ENCODE measurements at regions not wholly inside any gene's neighbourhood (a gene's known extent, or its start where the extent isn't known, plus 50 kb on each side); places are given as distances from the start of the nearest gene placed in this dataset.

DNA sequence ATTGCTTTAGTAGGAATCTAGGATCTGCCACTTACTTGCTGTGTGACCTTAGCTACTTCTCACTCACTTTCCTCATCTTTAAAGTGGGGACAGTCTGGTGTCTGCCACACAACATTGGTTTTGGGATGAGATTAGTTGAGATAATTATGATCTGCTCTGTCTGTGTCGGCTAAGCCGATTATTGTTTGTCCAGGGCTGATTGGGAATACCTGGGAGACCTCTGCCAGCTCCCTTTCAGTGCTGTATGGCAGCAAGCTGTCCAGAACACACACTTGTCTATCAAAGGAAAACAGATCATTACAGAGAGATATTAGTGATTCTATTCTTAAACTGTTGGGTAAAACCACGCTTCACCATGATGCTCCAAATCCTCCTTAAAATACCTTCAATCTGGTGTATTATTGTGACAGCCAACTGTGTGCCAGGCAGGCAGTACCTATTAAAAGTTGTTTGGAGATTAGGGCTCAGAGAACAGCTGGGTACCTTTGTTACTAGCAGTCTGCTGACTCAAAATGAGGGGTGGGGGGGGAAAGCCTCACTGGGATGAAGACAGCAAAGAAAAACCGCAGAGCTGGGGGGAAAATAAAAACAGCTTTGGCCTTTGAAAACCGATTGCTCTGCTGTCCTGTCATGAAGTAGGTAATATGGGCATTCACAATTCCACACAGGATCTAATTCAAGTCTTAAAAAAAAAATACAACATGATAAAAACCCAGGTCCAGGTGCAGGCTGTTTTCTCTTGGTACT lies 458.4 kb upstream of the C9orf72 start:
- no peak for DNase-seq

DNA sequence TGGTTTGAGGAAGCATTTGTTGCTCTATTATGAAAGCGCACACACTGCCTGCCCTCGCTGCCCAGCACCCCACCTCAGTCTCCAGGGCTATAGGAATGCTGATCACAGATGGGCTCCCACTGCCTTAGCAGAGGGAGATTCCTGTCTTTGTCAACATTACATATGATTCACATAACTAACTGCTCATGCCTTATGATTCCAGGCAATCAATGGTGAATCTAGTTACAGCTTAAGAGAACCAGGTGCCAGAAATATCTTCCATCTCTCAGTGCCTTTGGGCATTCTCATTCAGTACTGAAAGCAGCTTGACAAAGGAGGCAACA lies 458.9 kb upstream of the C9orf72 start:
- DNase-seq, result no peak

DNA sequence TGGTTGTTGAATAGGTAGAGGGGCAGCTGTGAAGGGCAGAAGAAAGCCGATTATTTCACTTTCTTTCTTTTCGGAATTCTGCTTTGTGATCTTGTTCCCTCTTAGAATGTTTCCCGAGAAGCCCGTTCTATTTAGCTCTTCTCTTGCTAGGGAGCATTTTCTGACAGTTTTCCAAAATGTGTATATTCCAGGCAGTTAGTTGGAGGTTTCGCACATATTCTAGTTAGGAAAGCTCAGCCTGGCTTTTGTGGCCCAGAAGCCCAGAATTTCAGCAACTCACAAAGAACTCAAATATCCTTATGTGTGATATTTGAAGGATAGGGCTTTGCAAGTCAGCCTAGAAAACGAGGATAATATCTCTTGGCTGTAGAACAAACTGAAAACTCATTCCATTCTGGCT lies 461.0 kb upstream of the C9orf72 start:
- DNase-seq, result no peak

DNA sequence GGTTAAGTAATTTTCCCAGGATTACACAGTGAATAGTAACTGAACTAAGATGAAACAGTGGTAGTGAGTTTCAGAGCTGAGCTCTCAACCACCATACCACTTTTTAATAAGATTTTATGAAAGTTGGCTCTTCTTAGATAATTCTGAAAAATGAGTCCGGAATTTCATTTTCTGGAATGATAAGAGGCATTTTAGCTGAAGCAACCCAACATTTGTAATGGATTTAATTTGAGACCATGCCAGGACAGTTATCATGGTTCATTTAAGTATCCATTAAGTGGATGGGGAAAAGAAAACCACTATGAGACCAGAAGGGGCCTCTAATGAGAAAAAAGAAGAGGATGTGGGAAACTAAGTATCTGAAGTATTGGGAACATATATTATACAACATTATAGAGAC lies 464.7 kb upstream of the C9orf72 start:
- DNase-seq, result no peak

DNA sequence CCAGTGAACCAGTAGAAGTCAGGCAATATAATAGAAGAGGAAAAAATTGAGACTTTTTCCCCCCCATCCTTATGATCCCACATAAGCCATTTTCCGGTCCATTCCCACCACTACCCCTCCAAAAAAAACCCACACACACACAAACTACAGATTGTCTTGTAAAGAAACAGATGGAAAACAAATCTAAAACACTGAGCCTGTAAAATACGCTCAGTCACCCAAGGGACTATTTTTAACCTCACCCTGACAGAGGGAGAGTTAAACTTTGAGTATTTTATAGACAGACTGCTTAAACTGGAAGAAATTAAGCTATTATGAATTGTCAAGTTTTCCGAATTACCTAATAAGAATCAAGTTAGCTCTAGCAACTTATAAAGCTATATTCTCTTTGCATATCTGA lies 471.8 kb upstream of the C9orf72 start:
- no peak for DNase-seq

DNA sequence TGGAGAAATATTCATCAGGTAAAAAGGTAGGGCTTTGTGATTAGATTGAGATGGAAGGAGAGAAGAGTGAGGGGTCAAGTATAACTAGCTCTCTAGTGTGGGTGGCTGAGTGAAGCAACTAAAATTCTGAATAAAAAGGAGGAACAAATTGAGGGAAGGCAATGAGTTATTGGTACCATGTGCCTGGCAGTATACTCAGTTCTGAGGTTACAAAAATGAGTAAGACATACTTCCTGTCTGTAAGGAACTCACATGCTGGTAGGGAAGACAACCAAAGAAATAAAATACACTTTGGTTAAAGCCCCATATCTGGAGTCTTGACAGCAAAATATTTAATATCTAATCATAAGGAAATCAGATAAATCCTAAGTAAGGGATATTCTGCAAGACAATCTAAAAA lies 476.8 kb upstream of the C9orf72 start:
- DNase-seq, result peak; percentile 17 to 38

DNA sequence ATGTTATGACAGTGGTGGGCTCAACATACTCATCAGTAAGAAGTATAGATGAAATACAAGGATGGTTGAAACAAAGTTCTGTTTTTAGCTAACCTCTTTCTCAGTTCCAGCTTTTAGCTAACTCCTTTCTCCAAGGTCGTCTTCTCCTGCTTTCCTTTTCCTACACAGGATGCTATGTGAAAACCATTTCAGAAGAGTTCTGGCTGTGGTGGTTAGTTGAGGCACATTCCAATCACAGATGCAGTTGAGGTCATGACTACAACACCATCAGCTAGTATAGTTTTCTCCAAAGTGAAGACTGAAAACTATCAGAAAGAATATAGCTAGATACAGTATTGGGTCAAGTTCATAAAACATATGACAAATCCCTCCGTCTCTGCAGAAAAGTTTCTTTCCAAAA lies 477.7 kb upstream of the C9orf72 start:
- DNase-seq, result no peak

DNA sequence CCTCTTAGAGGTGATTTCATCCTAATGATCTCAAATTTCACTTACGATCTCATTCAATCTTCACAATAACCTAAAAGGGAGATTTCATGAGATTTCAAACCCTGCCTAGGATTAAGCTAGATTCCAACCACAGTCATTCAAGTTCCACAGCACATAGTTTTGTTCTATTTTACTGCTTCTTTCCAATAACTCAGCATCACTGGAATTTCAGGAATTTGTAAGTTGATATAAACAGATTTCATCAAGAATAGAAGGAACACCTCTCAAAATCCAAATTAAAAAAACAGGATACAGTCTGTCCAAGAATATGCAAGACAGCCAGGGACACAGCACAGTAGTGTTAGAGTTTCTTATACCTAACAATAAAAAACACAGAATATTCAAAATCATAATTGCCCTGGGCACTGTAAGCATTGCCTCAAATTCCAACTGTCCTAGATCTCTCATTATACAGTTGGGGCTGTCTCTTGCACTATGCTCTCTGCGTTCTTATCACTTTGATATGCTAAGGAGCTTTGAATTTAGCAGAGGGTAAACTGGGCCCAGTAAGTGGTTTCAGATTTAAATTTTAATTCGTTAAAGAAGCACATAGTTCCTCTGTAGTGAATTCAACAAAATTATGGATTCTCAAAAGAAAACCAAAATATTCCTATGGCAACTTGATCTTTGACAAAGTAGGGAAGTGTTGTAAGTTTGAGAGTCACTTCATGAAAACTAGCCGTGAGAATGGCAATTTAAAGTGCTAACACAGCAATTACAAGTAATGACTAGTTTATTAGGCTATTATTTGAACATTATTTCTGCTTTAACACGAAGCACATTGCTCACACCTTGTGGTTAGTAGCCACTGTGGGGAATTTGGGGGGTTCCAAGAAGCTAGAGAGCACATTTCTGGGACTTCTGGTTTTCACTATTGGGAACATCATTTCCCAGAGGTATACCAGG lies 478.6 kb upstream of the C9orf72 start:
- no peak for DNase-seq

DNA sequence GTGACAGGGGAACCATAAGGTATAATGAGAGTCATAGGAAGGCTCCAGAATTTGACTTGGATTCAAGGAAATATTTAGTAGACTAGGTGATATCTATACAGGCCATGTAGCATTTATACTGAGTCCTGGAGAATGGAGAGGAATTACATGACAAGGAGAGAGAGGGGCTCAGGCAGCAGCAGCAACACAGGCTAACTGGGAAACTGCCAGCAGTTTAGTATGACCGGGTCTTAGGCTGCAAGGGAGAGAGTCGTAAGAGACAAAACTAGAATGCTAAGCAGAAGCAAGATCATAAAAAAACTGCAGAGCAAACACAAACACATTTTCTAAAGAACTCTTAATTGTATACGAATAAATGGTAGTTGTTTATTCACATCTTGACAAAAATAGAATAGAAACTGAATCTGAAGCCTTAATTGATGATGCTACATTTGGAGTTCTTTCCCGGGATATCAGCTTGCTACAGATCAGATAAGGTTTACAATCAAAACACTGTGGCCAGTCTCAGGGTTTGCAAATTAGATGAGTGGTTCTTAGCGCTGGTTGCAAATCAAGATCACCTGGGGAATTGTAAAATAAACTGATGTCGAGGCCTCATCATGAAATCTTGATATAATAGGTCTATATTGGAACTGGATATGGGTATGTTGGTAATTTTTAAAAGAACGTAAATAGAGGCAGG lies 480.0 kb upstream of the C9orf72 start:
- DNase-seq, result no peak

DNA sequence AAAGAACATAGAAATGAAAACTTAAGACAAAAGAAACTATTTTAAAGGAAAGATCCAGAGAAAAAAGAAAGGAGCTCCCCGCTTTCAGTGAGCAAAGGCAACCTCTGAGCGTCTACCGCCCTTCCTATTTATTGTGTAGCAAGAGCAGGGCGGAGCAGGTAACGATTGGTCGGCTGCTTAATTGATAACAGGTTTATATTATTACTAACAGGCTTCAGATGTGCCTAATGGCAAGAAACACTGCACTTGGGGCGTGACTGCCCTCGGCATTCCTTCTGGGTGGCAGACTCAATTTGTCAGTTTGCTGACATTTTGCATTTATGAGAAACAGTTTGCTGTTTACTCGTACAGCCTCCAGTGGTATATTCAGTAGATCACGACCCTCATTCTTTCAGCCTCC lies 482.7 kb upstream of the C9orf72 start:
- DNase-seq, result no peak

DNA sequence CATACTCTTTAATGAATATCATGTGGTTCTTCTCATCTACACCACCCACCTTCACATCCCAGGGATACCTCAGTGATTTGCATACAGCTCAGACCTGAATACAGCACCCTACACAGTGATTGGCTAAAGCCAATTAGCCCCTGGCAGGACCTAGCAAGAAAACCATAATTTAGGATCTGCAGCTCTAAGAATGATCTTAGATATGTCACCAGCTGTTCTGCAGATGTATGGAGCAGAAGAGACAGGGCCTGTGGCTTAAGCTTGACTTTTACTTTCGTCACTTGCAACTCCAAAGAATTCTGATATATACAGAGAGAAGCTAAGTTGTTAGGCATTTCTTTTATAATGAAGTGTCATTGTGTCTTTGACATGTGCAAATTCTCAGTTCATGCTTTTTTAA lies 483.2 kb upstream of the C9orf72 start:
- DNase-seq, result no peak

DNA sequence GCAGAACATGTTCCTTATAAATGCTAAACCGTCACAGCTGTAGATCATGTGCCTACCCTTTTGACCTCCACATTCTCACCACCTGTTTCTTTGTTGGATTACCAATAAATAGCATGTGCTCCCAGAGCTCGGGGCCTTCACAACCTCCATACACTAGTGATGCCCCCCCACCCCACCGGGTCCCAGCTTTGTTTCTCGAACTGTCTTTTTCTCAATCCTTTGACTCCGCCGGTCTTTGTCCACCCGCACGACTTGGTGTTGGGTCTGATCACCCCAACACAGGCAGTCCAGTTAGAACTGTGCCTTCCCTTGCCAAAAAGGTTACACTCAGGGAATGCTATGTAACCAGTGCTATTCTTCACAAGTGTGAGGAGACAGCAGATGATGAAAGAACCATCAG lies 485.9 kb upstream of the C9orf72 start:
- no peak for DNase-seq

DNA sequence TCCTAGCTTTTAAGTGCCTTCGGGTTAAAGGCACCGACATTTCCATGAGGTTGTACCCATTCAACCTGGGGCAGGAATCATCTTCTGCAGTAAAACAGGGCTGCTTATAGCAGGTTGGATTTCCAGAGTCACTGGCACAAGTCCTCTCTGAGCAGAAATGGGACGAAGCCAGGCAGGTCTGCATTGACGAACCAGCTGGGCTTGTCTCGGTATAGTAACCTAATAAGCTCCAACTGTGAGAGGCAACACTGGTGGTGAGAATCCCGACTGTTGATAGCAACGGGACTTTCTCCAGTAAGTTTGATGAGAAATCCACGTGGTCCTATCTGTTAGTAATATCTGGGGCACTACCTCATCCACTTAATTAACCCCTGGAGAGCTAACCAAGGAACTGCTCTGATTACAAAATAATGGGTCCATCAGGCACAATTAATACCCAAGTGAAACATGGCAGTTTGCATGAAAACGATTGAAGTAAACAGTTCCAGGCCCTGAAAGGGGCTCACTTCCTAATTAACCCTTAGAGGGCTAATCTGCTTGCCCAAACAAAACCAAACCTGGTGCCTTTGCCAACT lies 491.0 kb upstream of the C9orf72 start:
- no peak for DNase-seq

DNA sequence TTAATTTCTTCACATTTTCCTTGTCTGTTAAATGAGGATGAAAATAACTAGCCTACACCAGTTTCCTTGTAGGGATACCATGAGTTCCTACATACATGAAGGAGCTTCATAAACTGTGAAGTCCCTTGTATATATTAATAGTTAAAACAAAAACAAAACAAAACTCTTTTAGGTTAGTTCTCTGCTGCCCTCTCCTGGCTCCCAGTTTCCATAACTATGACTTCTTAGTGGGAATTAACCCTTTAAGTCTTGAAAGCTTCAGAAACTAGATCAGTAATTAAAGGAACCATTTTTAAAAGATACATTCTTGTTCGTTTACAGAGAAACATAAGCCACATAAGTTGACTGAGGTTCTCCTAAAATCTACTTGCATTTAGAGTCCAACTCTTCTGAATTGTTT lies 500.0 kb upstream of the C9orf72 start:
- DNase-seq, result peak; percentile 68 to 73

DNA sequence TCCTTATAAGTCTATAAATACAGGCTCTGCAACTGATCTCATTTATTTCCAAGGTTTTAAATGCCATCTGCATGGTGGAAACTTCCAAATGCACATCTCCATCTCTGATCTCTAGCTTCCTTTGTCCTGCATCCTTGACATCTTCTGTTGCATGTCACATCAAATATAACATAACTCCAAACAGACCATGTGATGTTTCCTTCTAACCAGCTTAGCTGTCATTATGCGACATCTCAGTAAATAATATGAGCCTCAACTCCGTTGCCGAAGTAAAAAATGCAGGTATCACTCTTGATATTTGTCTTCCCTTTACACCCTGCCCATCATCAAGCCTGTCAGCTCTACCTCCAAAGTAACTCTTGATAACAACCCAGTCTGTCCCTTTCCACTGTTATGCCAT lies 506.4 kb upstream of the C9orf72 start:
- DNase-seq, result no peak

DNA sequence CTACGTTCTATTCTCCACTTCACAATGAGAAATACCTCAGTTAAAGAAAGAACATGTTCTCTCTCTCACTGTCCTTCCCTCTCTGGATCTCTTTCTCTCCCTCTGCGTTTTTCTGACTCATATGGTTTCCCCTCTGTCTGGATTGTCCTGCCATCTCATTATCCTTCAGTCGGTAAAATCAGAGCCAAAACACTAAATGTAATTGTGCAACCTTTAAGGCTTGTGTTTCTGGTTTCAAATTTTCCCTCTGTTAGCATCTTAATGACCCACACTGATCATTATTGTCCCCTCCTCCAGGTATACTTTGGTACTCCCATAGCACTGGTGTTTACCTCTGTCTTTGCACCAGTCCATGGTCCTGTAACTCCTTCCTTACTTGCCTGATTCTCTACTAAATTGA lies 509.4 kb upstream of the C9orf72 start:
- DNase-seq, result no peak

DNA sequence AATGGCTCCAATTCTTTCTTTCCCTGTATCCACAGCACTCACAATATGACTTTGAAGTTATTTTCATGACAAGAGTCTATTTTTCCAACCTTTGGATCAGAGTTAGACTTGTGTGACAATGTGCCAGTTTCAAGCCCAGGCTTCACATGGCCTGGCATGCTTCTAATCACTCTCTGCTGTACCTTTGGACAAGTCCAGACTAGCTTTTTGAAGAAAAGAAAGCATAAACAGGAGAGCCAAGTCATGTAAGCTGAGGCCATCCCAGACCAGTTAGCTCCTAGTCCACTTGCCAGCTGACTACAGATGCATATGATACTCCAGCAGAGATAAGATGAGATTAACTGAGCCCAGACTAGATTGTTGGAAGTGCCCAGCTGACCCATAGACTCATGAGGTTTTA lies 513.6 kb upstream of the C9orf72 start:
- DNase-seq, result no peak

DNA sequence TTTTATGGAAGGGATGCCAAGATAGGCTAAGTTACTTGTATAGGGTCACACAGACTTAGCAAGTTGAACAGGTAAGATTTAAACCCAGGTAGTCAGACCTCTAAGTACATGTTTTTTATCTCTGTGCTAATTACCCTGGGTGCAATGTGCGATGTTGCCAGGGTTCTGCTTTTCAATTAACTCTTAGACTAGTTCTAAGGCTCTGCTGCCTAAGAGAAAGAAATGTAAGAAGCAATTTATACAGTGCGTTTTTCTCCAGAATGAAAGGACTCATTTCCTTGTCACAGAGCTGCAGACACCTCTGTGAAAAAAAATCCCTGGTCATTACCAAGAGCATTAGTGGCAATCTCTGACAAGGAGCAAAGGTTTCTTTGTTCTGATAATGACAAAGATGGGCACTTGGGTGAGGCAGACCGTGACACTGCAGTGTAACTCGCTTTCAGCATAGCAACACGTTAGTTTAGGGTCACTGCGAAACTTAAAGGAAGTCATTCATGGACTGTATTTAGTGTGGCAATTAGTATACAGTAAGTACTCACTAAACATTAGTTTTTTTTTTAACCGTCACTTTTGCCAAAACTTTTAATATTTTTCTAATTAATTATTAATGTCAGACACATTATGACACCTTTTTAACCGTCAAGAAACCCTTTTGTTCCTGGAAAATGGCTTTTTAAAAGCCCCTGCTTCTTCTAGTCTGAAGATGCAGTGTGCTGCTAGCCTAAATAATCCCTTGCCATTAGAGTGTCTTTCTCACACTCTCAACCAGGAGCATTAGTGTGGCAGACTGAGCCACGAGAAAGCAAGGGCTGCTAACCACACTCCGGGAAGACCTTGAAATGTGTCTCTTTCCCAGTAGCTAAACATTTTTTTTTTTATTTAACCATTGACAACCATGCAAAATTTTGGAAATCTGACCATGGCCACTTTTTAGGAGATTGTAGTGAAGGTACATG lies 520.0 kb upstream of the C9orf72 start:
- no peak for DNase-seq

DNA sequence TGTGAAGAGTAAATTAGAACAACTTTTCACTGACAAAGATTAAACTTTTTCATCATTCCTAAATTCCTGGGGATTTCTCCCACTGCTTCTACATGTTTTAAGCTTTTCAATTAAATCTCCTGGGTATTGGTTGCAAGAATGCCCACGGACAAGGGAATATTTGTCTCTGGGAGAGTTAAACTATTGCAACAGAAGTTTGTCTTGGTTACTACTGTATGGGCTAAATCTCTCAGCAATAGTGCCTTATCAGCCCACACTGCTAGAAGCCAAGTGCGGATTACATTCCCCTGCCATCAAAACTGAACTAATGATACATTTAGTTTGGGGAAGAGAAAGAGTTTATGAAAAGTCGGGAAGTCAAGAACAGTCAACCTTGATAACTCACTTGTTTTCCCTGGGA lies 528.2 kb upstream of the C9orf72 start:
- DNase-seq, result no peak

DNA sequence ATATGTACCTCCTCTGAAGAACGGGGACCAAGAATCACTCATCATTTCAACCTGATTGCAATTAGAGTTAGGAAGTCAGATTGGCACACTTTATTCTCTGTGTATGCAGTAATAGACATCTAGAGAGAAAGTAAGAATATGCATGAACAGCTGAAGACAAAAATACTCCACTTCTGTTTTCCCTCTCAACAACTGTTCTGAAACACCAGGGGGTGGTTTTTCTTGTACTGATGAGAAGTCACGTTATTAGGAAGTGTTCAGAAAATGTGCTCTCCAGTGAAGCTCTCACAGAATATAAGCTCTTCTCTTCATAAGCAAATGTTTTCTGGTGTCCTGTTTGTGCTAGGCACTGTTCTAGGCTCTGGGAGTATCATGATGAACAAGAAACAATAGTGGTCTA lies 531.7 kb upstream of the C9orf72 start:
- DNase-seq, result no peak

DNA sequence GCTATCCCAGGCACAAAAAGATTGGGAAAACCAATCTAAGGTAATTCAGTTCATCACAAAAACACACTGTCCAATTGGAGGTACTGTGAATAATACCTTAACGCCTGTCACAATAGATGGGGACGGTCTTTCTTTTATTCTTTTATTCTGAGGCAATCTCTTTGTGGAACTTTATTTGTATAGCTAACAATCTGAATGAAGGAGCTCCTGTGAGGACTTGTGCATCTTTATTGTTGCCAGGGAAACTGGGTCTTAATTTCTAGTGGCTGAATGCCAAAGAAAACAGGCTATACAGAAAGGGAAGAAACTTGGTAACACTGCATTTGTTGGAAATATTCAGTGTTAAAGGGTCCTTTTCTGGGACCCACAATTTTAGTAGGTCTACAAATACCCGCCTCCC lies 546.9 kb upstream of the C9orf72 start:
- no peak for DNase-seq

DNA sequence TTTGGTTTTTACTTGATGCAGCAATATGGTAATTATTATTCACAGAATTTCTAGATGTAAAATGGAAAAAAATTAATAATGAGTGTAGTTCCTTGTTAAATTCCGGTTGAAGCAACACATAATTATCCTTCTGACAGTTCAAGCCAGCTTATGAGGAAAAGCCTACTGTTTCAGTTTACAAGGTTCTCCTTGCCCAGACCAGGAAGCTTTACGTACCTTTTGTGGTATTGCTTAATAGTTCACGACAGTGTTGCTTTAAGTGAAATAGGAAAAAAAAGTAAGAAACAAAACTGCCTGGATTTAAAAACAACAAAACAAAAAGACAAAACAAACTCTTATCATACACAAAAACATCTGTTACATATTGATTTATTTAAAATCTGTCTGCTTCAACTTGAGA lies 547.3 kb upstream of the C9orf72 start:
- no peak for DNase-seq
